ENCODE measurements at regions not wholly inside any gene's neighbourhood (a gene's known extent, or its start where the extent isn't known, plus 50 kb on each side); places are given as distances from the start of the nearest gene placed in this dataset.

DNA sequence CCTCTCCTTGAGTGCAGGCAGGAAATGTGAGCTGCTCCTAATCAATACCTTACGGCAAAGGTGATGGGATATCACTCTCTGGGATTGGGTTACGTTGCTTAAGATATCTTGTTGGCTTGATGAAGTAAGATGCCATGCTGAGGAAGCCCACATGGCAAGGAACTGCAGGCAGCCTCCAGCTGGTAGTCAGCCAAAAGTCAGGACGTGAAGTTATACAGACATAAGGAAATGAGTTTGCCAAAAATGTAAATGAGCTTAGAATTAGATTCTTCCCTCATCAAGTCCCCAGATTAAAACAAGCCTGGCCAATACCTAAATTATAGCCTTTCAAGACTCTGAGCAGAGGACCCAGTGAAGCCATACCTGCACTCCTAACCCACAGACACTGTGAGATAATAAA, 155.0 kb downstream of the QDPR start:
- ATAC-seq (no peak), DNase-seq (no peak)
- TF ChIP-seq, protein P1, sequence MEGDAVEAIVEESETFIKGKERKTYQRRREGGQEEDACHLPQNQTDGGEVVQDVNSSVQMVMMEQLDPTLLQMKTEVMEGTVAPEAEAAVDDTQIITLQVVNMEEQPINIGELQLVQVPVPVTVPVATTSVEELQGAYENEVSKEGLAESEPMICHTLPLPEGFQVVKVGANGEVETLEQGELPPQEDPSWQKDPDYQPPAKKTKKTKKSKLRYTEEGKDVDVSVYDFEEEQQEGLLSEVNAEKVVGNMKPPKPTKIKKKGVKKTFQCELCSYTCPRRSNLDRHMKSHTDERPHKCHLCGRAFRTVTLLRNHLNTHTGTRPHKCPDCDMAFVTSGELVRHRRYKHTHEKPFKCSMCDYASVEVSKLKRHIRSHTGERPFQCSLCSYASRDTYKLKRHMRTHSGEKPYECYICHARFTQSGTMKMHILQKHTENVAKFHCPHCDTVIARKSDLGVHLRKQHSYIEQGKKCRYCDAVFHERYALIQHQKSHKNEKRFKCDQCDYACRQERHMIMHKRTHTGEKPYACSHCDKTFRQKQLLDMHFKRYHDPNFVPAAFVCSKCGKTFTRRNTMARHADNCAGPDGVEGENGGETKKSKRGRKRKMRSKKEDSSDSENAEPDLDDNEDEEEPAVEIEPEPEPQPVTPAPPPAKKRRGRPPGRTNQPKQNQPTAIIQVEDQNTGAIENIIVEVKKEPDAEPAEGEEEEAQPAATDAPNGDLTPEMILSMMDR (IDR thresholded peaks at IDR 0.05): no peak
- Histone ChIP-seq H3K27ac (ENCODE audit: low read length) (no peak overlapping the region), H3K36me3 (ENCODE audit: control insufficient read depth, insufficient read depth, low read length) (no peaks in the 10 kb centered on the region), H3K4me1 (ENCODE audit: control insufficient read depth, insufficient read depth, low read length) (no peaks in the 10 kb centered on the region), H3K27me3 (ENCODE audit: control insufficient read depth, insufficient read depth, low read length) (peaks cover 4% of the 10 kb centered on the region), H3K9me3 (ENCODE audit: control insufficient read depth, insufficient read depth, low read length) (no peaks in the 10 kb centered on the region), H3K4me3 (ENCODE audit: low read length) (no peak overlapping the region)
- 57% methylated on average over 3 of the region's 3 CpGs for WGBS (ENCODE audit: insufficient coverage)
- H3K9me3 Mint-ChIP-seq: no peaks in the 10 kb centered on the region
- intact Hi-C loops (cut with micrococcal nuclease): no loop called here
- H3K36me3 Mint-ChIP-seq: no peaks in the 10 kb centered on the region
- H3K27ac Mint-ChIP-seq: no peak overlapping the region
- no peak overlapping the region for H3K4me3 Mint-ChIP-seq
- no peaks in the 10 kb centered on the region for H3K4me1 Mint-ChIP-seq
- peaks cover 4 to 14% of the 10 kb centered on the region in 2 donors for H3K27me3 Mint-ChIP-seq (ENCODE audit: low read depth in 2 of 2)

GRCh38 chr4:17352357-17352756, 159.5 kb downstream of the QDPR start:
- peaks cover 0 to 9% of the 10 kb centered on the region in 2 donors for H3K27me3 Mint-ChIP-seq (ENCODE audit: low read depth in 2 of 2)
- Histone ChIP-seq H3K9me3 (ENCODE audit: control insufficient read depth, insufficient read depth, low read length) (no peaks in the 10 kb centered on the region), H3K27me3 (ENCODE audit: control insufficient read depth, insufficient read depth, low read length) (peaks cover 4% of the 10 kb centered on the region), H3K4me3 (ENCODE audit: low read length) (no peak overlapping the region), H3K4me1 (ENCODE audit: control insufficient read depth, insufficient read depth, low read length) (no peaks in the 10 kb centered on the region), H3K36me3 (ENCODE audit: control insufficient read depth, insufficient read depth, low read length) (no peaks in the 10 kb centered on the region), H3K27ac (ENCODE audit: low read length) (no peak overlapping the region)
- H3K4me3 Mint-ChIP-seq: no peak overlapping the region
- TF ChIP-seq, protein P1 (IDR thresholded peaks at IDR 0.05): no peak
- 89% methylated on average over 5 of the region's 5 CpGs for WGBS (ENCODE audit: insufficient coverage)
- no peaks in the 10 kb centered on the region for H3K9me3 Mint-ChIP-seq
- H3K36me3 Mint-ChIP-seq: no peaks in the 10 kb centered on the region
- no peak for ATAC-seq
- intact Hi-C loops (cut with micrococcal nuclease): no loop called here
- H3K27ac Mint-ChIP-seq: no peak overlapping the region
- no peak for DNase-seq
- no peaks in the 10 kb centered on the region for H3K4me1 Mint-ChIP-seq

DNA sequence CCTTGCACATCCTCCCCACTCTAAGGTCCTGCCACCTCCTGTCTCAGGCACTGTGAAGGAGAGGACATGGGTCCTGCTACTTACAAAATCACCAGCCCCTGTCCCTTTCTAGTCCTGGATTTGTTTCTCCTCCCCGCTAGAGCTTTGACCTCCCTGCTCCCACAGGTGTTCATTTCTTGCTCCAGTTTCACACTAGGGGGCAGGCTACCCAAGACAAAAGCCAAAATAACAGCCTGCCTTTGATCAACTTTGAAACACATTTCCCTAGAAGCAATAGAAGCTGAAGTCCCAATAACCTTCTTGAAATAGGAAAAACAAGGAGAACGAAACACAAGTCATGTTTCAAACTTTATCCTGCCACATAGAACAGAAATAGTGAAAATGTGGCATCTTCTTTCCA, 164.4 kb downstream of the QDPR start:
- Mint-ChIP-seq H3K36me3 (no peaks in the 10 kb centered on the region), H3K27ac (no peak overlapping the region), H3K4me1 (no peaks in the 10 kb centered on the region), H3K27me3 (ENCODE audit: low read depth in 2 of 2) (no peaks in the 10 kb centered on the region), H3K9me3 (no peaks in the 10 kb centered on the region), H3K4me3 (no peak overlapping the region)
- Histone ChIP-seq H3K4me3 (ENCODE audit: low read length) (no peak overlapping the region), H3K4me1 (ENCODE audit: control insufficient read depth, insufficient read depth, low read length) (no peaks in the 10 kb centered on the region), H3K27ac (ENCODE audit: low read length) (no peak overlapping the region), H3K27me3 (ENCODE audit: control insufficient read depth, insufficient read depth, low read length) (no peaks in the 10 kb centered on the region), H3K36me3 (ENCODE audit: control insufficient read depth, insufficient read depth, low read length) (no peaks in the 10 kb centered on the region), H3K9me3 (ENCODE audit: control insufficient read depth, insufficient read depth, low read length) (no peaks in the 10 kb centered on the region)
- intact Hi-C loops (cut with micrococcal nuclease): no loop called here
- ATAC-seq (no peak), DNase-seq (peak in 1 of 2 donors; percentile 59)
- WGBS (ENCODE audit: insufficient coverage): 60% methylated on average over 2 of the region's 2 CpGs
- TF ChIP-seq, protein P1 (IDR thresholded peaks at IDR 0.05): no peak

GRCh38 chr4:17339376-17339775, 172.5 kb downstream of the QDPR start:
- H3K4me3 ChIP-seq (ENCODE audit: low read length): no peak overlapping the region

More at GRCh38 chr4:17339376-17339775, 172.5 kb downstream of the QDPR start:
- WGBS (ENCODE audit: insufficient coverage): 85% methylated on average over 2 of the region's 2 CpGs
- no peak overlapping the region for H3K27ac Mint-ChIP-seq
- ATAC-seq: no peak
- H3K9me3 Mint-ChIP-seq: no peaks in the 10 kb centered on the region
- H3K27me3 ChIP-seq (ENCODE audit: control insufficient read depth, insufficient read depth, low read length): no peaks in the 10 kb centered on the region
- H3K27ac ChIP-seq (ENCODE audit: low read length): no peak overlapping the region
- intact Hi-C loops (cut with micrococcal nuclease): no loop called here
- H3K36me3 ChIP-seq (ENCODE audit: control insufficient read depth, insufficient read depth, low read length): no peaks in the 10 kb centered on the region
- DNase-seq: no peak
- H3K9me3 ChIP-seq (ENCODE audit: control insufficient read depth, insufficient read depth, low read length): no peaks in the 10 kb centered on the region
- H3K4me1 ChIP-seq (ENCODE audit: control insufficient read depth, insufficient read depth, low read length): peaks cover 7% of the 10 kb centered on the region
- H3K4me3 Mint-ChIP-seq: no peak overlapping the region
- TF ChIP-seq, protein P1 (IDR thresholded peaks at IDR 0.05): no peak
- H3K36me3 Mint-ChIP-seq: no peaks in the 10 kb centered on the region
- H3K27me3 Mint-ChIP-seq (ENCODE audit: low read depth in 2 of 2): peaks cover 4 to 14% of the 10 kb centered on the region in 2 donors
- peaks cover 6 to 11% of the 10 kb centered on the region in 2 donors for H3K4me1 Mint-ChIP-seq
